ENCODE measurements at regions not wholly inside any gene's neighbourhood (a gene's known extent, or its start where the extent isn't known, plus 50 kb on each side); places are given as distances from the start of the nearest gene placed in this dataset.

DNA sequence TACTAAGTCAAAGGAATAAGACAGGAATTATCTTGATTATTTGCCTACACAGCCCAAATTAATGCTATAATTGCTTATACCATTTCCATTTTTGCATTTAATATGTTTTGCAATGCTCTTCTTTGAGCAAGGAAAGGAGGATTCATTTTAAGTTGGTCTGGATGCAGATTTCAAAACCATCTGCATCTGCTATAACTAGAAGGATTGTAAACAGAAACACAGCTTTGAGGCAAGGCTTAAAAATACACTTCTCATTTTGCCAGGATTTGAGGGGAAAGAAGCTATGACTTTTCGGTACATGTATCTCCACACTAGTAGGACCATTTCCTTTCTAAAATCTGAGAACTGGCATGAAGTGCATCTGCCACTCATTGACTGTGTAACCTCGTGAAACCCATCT, 95.9 kb upstream of the MTNR1B start:
- TF ChIP-seq, protein P1, sequence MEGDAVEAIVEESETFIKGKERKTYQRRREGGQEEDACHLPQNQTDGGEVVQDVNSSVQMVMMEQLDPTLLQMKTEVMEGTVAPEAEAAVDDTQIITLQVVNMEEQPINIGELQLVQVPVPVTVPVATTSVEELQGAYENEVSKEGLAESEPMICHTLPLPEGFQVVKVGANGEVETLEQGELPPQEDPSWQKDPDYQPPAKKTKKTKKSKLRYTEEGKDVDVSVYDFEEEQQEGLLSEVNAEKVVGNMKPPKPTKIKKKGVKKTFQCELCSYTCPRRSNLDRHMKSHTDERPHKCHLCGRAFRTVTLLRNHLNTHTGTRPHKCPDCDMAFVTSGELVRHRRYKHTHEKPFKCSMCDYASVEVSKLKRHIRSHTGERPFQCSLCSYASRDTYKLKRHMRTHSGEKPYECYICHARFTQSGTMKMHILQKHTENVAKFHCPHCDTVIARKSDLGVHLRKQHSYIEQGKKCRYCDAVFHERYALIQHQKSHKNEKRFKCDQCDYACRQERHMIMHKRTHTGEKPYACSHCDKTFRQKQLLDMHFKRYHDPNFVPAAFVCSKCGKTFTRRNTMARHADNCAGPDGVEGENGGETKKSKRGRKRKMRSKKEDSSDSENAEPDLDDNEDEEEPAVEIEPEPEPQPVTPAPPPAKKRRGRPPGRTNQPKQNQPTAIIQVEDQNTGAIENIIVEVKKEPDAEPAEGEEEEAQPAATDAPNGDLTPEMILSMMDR (IDR thresholded peaks at IDR 0.05): no peak
- no peak for TF ChIP-seq RCOR1 (IDR thresholded peaks at IDR 0.05; ENCODE audit: low read length)
- TF ChIP-seq EZH2phosphoT487 (IDR thresholded peaks at IDR 0.05; ENCODE audit: borderline replicate concordance, low read depth): no peak
- no peak for TF ChIP-seq EP300 (IDR thresholded peaks at IDR 0.05; ENCODE audit: borderline replicate concordance in 1 of 2, low read depth in 1 of 2, low read length in 1 of 2)
- no peak for TF ChIP-seq SMC3 (IDR thresholded peaks at IDR 0.05; ENCODE audit: low read depth, low read length)
- TF ChIP-seq, protein P2, sequence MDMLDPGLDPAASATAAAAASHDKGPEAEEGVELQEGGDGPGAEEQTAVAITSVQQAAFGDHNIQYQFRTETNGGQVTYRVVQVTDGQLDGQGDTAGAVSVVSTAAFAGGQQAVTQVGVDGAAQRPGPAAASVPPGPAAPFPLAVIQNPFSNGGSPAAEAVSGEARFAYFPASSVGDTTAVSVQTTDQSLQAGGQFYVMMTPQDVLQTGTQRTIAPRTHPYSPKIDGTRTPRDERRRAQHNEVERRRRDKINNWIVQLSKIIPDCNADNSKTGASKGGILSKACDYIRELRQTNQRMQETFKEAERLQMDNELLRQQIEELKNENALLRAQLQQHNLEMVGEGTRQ (IDR thresholded peaks at IDR 0.05; ENCODE audit: borderline replicate concordance, low read depth, low read length): no peak
- no peak for TF ChIP-seq RAD21 (IDR thresholded peaks at IDR 0.05; ENCODE audit: low read length)
- TF ChIP-seq, protein P3, sequence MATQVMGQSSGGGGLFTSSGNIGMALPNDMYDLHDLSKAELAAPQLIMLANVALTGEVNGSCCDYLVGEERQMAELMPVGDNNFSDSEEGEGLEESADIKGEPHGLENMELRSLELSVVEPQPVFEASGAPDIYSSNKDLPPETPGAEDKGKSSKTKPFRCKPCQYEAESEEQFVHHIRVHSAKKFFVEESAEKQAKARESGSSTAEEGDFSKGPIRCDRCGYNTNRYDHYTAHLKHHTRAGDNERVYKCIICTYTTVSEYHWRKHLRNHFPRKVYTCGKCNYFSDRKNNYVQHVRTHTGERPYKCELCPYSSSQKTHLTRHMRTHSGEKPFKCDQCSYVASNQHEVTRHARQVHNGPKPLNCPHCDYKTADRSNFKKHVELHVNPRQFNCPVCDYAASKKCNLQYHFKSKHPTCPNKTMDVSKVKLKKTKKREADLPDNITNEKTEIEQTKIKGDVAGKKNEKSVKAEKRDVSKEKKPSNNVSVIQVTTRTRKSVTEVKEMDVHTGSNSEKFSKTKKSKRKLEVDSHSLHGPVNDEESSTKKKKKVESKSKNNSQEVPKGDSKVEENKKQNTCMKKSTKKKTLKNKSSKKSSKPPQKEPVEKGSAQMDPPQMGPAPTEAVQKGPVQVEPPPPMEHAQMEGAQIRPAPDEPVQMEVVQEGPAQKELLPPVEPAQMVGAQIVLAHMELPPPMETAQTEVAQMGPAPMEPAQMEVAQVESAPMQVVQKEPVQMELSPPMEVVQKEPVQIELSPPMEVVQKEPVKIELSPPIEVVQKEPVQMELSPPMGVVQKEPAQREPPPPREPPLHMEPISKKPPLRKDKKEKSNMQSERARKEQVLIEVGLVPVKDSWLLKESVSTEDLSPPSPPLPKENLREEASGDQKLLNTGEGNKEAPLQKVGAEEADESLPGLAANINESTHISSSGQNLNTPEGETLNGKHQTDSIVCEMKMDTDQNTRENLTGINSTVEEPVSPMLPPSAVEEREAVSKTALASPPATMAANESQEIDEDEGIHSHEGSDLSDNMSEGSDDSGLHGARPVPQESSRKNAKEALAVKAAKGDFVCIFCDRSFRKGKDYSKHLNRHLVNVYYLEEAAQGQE (IDR thresholded peaks at IDR 0.05; ENCODE audit: low read depth, low read length): no peak
- no peak for TF ChIP-seq MXI1 (IDR thresholded peaks at IDR 0.05; ENCODE audit: low read depth, low read length)
- no peak for TF ChIP-seq CHD2 (IDR thresholded peaks at IDR 0.05; ENCODE audit: low read length, partially characterized antibody)

Data from SK-N-SH (cell line).